ENCODE measurements at regions not wholly inside any gene's neighbourhood (a gene's known extent, or its start where the extent isn't known, plus 50 kb on each side); places are given as distances from the start of the nearest gene placed in this dataset.

DNA sequence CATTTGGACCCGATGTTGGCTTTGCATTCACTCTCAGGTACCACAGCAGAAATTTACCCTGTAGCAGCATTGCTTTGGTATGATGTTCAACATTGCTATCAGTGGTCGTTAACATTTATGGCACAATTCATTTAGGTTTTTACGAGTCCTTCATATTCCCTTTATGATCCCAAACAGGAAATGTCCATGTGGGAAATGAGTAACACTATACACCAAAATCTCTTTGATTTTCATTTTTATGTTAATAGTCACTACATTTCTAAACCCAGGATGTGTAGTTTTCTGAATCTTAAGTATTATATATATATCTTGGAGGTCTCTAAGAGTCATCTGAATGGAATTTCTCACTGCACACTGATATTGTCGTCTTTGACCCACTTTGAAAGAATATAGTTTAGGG is 78.5 kb upstream of the RBMS3 start:
- TF ChIP-seq, protein P1, sequence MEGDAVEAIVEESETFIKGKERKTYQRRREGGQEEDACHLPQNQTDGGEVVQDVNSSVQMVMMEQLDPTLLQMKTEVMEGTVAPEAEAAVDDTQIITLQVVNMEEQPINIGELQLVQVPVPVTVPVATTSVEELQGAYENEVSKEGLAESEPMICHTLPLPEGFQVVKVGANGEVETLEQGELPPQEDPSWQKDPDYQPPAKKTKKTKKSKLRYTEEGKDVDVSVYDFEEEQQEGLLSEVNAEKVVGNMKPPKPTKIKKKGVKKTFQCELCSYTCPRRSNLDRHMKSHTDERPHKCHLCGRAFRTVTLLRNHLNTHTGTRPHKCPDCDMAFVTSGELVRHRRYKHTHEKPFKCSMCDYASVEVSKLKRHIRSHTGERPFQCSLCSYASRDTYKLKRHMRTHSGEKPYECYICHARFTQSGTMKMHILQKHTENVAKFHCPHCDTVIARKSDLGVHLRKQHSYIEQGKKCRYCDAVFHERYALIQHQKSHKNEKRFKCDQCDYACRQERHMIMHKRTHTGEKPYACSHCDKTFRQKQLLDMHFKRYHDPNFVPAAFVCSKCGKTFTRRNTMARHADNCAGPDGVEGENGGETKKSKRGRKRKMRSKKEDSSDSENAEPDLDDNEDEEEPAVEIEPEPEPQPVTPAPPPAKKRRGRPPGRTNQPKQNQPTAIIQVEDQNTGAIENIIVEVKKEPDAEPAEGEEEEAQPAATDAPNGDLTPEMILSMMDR (conservative IDR thresholded peaks at IDR 0.05; ENCODE audit: low read depth, low read length) = no peak
- TF ChIP-seq EZH2 (IDR thresholded peaks at IDR 0.05; ENCODE audit: low read length, unreplicated experiment) = no peak
